Middle frontal gyrus (tissue), 1 donor: ENCODE measurements at regions not wholly inside any gene's neighbourhood (a gene's known extent, or its start where the extent isn't known, plus 50 kb on each side); places are given as distances from the start of the nearest gene placed in this dataset.
"Not testable (repeated sequence)": the region's sequence is repeated elsewhere in the genome, so short reads cannot be mapped to it uniquely, and the experiment has no call there.

Experiments used
- DNase-seq: peaks from one replicate; pipeline ENCODE4 v3.0.0-alpha.2; 2015; ENCODE audit warnings: low spot score; ENCODE audit errors: extremely low spot score

DNA sequence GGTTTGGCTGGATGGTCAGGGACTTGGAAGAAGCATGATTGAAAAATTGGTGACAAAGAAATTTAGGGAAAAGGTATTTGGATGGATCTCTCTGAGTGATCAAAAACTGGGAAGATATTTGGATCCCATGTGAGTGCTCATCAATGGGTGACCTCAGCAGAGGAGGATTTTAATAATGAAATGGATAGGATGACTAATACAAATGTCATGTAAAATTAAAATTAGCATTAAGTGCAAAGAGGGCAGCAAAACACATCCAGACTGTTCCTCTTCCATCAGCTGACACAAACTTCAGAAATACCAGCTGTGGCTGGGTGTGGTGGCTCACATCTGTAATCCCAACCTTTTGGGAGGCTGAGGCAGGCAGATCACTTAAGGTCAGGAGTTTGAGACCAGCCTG lies 151.7 kb downstream of the THBS2 start:
- DNase-seq = no peak

DNA sequence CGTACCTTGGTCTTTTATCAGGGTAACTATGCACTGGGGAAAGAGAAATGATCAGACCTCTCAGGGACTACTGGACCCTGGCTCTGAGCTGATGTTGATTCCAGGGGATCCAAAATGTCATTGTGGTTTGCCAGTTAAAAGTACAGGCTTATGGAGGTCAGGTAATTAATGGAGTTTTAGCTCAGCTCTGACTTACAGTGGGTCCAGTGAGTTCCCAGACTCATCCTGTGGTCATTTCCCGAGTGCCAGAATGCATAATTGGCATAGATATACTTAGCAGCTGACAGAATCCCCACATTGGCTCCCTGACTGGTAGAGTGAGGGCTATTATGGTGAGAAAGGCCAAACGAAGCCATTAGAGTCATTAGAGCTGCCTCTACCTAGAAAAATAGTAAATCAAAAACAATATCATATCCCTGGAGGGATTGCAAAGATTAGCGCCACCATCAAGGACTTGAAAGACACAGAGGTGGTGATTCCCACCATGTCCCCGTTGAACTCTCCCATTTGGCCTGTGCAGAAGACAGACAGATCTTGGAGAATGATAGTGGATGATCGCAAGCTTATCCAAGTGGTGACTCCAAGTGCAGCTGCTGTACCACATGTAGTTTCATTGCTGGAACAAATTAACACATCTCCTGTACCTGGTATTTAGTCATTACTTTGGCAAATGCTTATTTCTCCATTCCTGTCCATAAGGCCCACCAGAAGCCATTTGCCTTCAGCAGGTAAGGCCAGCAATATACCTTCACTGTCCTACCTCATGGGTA lies 152.4 kb downstream of the THBS2 start:
- no peak for DNase-seq

- DNase-seq = no peak
Observed at GRCh38 chr6:169099411-169100202, 154.0 kb downstream of the THBS2 start.

GRCh38 chr6:169098651-169099050 lies 155.0 kb downstream of the THBS2 start:
- DNase-seq = not testable (repeated sequence)

GRCh38 chr6:169098116-169098515 lies 155.5 kb downstream of the THBS2 start:
- no peak for DNase-seq

GRCh38 chr6:169097381-169097959 lies 156.2 kb downstream of the THBS2 start:
- no peak for DNase-seq

- no peak for DNase-seq
Observed at GRCh38 chr6:169096388-169096787, 157.3 kb downstream of the THBS2 start.

DNA sequence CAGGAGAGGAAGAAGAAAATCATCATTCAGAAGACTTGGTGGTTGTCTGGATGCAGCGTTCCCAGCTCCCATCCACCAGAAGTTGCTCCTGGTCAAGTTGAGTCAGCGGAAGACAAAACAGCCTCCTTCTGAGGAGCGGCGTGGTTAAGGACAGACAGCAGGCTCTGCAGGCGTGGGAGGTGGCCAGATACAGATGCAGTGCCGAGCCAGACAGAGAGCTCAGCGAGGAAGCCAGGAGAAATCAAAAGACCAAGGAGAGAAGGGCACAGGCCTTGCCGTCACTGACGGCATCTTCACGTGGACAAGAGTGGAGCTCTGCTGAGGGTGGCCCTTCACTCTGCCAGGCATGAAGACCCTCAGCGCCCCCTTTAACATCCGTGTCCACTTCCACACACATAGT lies 158.5 kb downstream of the THBS2 start:
- DNase-seq = no peak

- DNase-seq = no peak
Observed at GRCh38 chr6:169094552-169094950, 159.1 kb downstream of the THBS2 start.

GRCh38 chr6:169093770-169094551 lies 159.7 kb downstream of the THBS2 start:
- DNase-seq = no peak

DNA sequence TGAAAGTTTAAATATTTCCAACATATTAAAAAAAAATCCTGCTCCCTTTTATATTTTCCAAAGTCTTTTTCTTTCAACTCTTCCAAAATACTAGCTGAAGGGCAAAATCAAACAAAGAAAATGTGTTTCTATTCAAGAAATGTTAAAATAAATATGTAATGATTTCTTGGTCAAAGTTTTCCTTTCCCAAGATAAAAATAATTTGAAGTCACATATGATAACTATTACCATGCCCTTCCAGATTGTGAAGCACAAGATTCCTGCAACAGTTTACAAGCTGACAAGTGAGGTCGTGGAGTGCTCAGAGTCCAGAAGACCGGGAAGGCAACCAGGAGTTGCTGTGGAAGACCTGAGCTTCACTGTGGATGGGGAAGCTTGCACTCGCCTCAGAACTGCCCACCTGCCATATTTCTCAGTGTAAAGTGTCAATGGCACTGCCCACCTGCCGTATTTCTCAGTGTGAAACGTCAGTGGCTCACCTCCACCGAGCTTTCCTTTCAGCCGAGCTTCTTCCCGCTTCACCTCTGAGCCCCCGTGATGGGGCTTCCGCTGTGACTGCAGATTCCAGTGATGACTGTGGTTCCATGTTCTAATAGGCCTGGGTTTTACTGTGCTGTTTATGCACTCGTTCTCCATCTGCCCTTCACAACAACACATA lies 160.5 kb downstream of the THBS2 start:
- no peak for DNase-seq

- no peak for DNase-seq
Observed at GRCh38 chr6:169092375-169092774, 161.3 kb downstream of the THBS2 start.

- DNase-seq = not testable (repeated sequence)
Observed at GRCh38 chr6:169090514-169091127, 163.0 kb downstream of the THBS2 start.

DNA sequence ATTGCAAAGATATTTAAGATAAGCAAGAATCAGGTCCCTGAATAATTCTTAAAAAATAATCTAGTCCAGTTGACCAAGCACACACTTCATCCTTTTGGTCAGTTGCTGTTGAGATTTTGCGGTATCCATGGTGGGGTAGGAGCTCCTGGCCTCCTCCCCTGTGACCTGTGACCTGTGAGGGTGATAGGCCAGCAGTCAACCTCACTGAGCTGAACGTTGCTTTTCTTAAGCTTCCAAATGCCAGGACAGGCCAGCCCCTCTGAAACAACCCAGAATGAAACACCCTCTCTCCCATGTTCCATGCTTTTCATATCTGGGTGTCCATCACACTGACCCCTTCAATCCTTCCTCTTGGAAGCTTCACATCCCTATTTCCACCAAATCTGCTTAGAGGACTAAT lies 164.9 kb downstream of the THBS2 start:
- no peak for DNase-seq

GRCh38 chr6:169087443-169088041 lies 166.1 kb downstream of the THBS2 start:
- no peak for DNase-seq

- DNase-seq = not testable (repeated sequence)
Observed at GRCh38 chr6:169086616-169087015, 167.0 kb downstream of the THBS2 start.

GRCh38 chr6:169086020-169086419 lies 167.6 kb downstream of the THBS2 start:
- DNase-seq = no peak

DNA sequence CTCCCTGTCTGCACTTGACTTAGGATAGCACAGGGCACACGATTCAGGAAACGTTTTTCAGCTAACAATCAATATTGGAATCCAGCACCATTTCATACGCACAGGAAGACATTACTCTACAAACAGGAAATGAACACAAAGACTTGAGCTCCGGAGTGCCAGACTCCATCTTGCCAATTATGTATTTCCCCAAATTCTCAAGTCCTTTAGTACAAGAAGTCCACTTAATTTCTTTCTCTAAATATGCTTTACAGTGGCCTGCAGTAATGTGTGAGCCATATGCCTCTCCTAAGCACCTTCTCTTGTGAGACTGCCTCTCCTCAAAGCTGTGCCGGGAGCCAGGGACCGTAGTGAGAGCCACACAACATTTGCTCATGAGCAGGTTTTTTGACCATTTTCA lies 168.2 kb downstream of the THBS2 start:
- DNase-seq = no peak

DNA sequence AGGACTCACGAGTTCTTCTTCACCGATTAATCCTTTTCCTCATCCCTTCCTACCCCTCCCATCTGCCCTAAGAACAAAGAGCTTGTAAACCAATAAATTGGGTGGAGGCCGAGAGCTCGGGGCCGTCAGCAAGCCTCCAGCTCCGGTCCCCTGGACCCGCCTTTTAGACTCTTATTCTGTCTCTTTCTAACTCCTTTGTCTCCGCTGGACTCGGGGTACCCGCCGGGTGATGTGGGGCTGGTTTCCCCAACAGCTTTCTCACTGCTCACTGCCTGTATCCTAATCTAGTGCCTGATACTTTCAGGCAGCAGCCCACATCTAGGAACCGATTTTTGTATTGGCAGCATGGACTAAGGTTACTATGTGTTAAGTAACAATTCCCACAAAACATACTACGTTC lies 169.1 kb downstream of the THBS2 start:
- not testable (repeated sequence) for DNase-seq

DNA sequence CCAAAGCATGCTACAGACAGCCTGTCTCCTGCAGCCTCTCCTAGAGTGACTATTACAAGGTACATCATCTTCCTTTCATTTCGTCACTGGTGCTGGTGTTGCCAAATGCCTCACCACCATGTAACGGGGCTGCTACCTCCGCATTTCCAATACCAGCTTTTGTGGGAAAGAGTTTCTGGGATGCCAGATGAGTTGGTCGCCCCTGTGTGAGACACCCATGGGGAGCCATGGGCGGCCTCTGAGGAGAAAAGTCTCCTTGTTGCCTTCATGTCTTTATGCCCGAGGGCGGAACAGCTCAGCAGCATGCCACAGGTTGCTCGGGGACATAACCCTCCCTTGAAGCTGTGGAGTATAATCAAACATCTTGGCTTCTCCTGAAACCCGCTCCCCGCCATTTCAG lies 169.6 kb downstream of the THBS2 start:
- DNase-seq = no peak
